GM18861 (cell line): ENCODE measurements at regions not wholly inside any gene's neighbourhood (a gene's known extent, or its start where the extent isn't known, plus 50 kb on each side); places are given as distances from the start of the nearest gene placed in this dataset.
"Not testable (repeated sequence)": the region's sequence is repeated elsewhere in the genome, so short reads cannot be mapped to it uniquely, and the experiment has no call there.

ENCODE experiments used
- ATAC-seq: cut with Tn5 transposase; IDR thresholded peaks from one replicate; pipeline ENCODE4 v1.9.1; 2021; ENCODE audit not compliant: unreplicated experiment

DNA sequence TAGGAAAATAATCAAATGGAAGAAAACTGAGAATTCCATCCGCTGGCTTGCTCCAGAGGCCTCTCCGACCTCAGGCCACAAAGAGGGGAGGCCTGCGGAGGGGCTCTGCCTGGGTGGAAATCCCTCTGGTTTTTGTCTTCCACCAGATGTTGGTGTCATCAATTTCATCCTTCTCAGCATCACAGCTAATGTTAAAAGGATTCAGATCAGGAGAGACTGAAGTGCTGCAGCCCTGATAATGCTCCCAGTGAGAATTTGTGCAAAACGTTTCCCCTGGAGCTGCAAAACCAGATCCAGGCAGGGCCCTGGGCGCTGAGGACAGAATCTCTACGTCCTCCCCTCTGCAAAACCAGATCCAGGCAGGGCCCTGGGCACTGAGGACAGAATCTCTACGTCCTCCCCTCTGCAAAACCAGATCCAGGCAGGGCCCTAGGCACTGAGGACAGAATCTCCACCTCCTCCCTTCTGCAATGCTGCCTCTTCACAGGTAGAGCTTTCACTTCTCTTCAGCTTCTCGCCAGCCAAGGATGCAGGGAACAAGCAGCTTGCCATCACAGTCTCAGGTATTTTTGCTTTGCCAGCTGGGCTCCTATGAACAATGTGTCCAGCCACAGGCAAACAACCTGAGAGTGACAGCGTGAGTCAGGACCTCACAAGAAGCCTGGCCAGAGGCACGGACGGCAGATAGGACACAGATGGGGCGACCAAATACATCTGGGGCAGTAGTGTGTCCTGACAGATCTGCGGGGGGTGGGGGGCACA is 81.2 kb downstream of the TMEM18 start:
- no peak for ATAC-seq

DNA sequence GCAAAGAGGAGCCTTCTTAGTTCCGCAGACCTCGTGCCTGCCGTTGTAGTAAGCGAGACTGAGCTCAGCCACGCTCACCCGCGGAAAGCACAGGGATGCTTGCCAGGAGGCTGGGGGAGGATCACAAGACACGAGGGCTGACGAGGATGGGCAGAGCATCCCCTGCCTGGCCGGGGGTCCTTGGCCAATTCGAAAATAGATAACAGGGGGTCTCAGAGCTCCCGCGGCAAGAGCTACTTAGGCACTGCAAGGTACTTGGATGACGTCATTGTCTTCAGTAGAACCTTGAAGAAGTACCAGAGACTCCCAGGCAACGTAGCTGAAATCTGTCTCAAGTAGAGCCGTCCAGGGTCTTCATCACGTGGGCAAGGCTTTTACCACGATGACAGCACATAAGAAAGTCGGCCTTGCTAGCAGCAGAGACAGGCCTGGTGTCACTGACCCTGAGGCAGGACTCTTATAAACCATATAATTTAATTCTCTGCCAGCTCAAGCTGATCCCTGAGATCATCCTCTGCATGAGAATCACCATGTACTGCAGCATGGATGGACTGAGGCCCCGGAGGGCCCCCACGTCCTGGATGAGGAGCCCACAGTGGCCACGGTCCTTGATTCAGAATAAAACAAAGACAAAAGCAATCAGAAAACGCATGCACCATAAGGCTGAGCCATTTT is 81.9 kb downstream of the TMEM18 start:
- no peak for ATAC-seq

DNA sequence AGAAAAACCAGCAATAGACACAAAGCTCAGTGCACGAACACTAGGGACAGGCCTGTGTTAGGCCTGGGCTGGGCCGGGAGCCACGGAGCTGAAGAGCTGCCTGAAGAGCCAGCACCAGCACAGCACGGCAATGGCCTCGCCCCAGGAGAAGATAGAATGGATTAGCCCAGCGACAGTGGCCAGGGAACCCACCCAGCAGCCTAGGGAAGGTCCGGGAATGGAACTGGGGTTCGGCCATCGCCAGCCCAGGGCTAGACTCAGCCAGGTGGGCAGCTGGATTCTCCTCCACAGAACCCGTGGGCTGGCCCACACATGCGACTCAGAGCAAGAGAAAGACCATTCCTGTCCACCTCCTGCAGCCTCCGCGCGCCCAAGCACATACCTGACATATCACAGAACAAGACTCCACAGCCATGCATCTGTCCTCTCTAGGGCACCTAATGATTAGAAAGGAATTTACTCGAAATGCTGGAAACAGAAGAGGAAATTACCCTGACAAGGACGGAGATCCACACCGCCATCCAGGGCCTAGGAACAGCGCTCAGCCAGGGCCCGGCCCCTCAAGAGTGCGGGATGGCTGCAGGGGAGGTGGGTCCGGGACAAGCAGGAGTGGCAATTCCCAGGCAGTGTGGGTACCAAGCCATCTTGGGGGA is 82.8 kb downstream of the TMEM18 start:
- ATAC-seq, result no peak

DNA sequence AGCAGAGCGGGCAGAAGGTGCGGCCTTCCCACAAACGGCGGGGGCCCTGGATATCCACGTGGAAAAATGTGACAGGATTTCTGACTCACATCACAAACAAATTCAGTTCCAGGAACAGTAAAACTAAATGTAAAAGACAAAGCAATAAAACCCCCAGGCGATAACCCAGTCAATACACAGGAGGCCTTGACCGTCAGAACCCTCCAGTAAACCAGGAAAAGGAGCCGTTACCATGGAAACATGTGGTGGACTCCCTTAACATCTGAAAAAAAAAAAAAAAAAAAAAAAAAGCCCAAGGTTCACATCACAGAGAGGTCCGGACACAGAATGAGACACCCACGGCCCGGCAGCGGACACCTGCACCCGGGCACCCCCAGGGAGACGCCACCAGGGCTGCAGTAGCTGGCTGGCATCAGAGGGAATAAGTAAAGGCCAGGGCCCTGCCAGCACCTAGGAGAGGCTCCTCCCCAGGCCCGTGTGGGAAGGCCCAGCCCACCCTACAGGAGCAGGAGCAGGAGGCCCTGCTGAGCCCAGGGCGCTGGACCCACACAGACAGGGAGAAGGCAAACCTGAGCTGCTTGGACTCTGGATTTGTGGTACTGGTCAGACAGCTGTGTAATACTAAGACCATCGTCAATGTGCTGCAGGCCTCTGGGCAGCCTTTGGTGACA is 83.7 kb downstream of the TMEM18 start:
- ATAC-seq, result no peak

DNA sequence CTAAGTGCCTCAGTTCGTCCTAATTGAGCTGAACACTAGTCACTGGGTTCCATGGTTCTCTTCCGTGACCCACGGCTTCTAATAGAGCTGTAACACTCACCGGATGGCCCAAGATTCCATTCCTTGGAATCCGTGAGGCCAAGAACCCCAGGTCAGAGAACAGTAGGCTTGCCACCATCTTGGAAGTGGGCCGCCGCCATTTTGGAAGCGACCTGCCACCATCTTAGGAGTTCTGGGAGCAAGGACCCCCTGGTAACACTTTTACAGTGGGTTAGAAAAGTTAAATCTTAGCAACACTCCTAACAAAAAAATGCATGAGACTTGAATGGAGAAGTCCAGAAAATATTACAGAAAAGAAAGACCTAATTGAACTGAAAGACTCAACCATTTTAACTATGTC is 84.5 kb downstream of the TMEM18 start:
- ATAC-seq, result no peak

DNA sequence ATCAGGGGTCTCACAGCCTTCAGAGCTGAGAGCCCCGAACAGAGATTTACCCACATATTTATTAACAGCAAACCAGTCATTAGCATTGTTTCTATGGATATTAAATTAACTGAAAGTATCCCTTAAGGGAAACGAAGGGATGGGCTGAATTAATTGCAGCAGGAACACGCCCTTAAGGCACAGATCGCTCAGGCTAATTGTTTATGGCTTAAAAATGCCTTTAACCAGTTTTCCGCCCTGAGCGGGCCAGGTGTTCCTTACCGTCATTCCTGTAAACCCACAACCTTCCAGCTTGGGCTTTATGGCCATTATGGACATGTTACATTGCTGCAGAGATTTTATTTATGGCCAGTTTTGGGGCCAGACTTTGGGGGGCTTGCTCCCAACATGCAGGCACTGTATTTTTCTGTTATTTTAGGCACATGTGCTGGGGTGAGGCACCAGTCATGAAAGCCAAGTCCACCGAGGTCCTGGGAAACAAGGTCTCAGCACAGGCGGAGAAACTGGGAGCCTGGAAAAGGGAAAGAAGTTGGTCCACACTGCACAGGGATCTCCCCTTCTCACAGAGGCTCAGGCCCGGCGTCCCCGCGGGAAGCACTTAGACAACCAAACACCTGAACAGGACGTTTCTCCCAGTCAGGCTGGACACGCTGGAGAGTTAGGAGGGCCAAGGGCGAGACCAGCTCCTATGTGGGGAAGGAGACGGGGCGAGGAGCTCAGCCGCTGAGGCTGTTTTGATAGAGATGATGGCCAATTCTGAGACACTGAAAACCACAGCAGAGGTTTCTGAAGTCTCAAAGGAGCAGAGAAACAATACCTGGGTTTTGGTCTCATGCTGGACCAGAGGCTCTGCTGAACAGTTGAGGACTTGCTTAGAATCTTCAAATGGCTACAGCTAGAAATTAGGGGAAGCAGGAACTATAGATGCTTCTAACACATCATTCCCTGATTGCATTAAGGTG is 86.7 kb downstream of the TMEM18 start:
- ATAC-seq, result no peak

DNA sequence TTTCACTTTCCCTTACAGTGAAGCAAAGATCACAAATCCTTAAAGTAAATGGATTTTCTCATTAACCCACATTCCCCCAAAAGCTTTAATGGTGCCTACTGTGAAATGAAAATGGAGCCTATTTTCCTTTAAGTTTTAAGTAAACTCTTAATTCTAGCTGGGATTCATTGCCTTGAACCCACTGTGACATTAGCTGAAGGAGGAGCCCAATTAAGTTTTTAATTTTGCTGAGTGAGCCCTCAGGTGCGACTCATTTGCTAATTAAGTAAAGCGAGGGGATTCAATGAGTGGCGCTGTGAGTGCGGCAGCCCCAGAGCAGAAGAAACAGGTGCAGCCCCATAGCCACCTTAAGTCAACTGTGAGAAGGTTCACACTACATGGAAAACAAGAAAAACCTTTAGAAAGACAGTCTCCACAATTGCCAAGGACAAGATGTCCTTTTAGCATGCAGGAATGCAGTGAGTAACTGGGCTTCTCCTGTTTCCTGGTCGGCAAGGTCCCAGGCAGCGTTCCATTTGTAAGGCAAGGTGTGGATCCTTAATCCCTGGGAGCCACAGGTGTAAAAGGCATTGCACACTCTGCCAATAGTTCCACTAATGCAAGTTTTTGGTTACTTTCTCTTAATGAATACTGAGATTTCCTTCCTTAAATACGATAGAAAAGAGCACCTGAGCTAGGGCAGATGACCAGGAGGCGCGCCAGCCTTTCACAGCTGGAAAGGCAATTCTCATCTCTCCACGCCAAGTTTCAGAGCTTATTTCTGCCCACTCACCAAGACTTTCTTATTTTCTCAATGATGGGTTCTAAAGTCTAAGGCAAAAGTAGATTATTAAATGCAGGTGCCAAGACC is 87.7 kb downstream of the TMEM18 start:
- no peak for ATAC-seq

DNA sequence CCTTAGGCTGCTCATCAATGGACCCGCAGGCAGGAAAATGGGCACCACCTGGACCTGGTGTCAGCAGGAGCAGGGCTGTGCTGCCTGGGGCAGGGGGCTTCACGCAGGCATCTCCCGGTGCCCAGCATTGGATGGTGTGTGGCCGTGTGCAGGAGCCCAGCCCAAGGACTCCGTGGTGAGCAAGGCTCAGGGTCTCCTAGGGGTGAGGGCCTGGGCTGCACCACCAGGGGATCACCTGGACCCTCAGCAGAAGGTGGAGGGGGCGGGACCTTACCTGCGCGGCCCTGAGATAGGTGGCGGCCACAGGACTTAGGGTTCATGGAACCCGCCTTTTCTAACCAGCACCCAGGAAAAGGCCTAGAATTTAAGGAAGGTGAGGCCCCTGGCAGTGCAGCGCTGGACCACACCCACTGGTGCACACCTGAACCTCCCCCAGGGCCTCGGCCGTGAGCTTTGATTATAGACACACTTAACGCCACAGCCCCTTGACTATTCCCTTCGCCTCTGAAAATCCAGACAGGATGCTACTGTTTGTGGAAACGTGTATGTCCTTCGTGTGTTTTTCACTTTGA is 89.0 kb downstream of the TMEM18 start:
- no peak for ATAC-seq

DNA sequence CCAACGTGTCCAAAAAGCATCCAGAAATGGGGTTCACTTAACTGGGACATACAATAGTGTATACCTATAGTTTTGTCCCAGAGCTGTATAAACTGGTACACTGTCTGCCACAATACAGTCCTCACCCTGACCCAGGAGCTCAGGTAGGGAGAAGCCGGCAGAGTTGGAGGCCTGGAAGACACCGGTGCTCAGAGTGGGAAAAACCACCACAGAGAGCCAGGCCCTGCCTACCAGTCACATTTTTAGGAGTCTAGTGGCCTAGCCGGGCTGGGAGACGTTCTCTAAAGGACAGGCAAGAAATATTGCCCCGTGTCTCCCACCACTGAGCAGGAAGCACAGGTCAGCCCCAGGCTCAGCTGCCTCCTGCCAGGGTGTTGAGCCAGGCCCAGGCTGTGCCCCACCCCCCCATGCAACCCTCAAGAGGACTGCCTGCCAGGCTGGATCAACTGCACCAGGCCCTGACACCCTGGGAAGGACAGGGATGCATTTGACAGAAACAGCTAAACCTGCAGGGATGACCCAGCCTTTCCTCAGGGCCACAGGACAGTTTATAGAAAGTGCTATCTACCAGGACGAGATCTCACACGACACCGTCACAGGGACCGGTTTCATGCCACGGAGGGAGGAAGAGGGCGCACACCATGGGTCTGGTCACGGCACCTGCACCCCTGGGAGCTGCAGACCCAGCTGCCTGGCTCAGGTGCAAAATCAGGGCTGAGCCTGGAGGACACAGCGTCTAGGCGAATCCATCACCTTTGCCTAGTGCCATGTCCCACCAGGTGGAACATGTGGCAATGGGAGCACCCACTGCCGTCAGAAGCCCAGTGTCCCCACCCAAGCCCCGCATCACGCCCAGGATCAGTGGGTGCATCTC is 89.9 kb downstream of the TMEM18 start:
- no peak for ATAC-seq

DNA sequence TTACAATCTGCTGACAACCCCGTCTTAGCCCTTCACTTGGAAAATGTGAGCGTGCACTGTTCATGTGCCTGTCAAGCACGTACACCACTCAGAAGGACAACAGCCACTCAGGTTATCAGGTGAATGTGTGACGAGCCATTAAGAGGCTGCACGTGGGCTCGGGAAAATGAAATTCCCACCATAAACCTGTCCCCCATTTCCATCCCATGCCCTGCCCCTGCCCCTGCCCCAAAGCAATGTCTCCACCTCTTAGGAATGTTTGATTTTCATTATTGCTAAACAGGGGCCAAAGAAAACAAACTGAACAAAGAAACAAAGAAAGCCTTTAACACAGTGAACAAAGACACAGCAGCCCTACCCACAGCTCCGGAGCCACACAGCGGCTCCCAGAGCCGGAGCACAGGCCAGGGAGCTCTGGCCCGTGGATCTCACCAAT is 90.5 kb downstream of the TMEM18 start:
- ATAC-seq, result no peak

DNA sequence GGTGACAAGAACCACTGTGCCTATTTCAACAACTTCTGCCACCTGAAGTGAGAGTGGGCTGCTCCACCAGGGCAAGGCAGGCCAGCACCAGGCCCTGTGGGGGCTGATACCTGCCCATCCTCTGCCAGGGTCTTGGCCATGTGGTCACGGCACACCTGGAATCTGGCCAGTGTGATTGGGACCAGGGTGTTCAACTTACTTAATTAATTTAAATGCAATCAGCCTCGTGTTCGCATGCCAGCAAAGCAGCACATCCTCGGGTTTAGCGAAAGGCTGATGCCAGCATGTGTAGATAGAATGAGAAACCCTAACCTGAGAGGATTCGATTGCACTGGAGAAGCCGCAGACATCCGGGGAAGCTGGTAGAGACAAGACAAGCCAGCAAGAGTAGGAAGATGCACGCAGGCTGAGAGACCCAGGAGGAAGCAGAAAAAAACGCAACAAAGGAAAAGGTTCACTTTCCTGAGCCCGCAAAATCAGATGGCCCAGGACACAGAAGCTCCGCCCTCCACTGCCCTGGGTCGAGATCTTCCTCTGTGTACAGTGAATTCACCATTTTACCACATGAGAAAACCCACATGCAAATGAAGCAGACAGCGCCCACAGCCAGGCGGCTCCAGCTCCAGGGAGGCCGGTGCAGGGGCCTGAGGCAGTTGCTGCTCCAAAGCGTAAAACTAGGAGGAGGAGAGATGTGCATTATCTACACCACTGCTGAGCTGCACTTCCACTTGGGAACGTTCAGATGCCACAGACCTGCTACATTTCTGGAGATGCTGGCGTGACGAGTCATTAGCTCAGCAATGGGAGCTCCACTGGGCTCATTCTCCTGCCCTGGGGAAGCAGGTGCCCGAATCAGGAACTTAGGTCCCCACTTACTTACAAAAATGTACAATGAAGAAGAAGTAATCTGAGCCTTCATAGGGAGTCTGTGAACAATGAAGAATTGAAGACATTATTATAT is 92.1 kb downstream of the TMEM18 start:
- peak; percentile 99 for ATAC-seq

DNA sequence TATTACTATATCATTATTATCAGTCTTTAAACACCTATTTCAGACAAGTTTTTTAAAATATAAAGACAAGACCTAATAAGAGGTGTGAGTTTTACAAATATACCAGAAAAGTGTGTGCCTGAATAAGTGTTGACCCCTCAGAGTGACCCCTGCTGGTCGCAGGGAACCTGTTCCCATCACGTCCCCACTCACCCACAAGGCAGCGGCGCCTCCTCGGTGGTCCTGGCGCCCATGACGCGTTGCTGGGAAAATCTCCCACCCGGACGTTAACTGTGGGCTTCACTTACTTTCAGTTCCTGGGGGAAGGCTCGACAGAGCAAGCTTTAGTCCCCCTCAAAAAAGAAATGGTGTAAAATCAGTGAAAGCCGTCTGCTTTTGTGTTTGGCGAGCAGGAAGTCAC is 93.5 kb downstream of the TMEM18 start:
- ATAC-seq, result no peak

DNA sequence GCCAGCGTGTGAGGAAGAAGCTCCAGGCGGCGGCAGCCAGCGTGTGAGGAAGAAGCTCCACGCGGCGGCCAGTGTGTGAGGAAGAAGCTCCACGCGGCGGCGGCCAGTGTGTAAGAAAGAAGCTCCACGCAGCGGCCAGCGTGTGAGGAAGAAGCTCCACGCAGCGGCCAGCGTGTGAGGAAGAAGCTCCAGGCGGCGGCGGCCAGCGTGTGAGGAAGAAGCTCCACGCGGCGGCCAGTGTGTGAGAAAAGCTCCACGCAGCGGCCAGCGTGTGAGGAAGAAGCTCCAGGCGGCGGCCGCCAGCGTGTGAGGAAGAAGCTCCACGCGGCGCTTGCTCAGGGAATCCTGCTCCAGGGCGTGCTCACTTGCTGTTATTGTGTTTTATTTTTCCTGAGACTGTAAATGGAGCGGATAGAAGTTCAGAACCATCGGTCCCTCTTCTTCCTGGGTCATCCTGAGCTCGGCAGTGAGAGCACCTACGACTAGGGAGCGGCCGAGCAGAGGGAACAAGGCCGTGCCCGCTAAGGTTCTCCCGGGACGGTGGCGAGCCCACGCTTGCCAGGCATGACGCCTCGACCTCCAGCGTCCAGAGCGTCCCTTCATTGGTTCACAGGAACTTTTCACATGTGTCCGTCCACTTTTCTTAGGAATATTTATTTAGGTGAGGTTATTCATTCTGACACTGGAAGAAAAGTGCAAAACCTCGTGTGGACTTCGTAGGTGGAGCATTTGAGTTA is 94.2 kb downstream of the TMEM18 start:
- ATAC-seq, result no peak

DNA sequence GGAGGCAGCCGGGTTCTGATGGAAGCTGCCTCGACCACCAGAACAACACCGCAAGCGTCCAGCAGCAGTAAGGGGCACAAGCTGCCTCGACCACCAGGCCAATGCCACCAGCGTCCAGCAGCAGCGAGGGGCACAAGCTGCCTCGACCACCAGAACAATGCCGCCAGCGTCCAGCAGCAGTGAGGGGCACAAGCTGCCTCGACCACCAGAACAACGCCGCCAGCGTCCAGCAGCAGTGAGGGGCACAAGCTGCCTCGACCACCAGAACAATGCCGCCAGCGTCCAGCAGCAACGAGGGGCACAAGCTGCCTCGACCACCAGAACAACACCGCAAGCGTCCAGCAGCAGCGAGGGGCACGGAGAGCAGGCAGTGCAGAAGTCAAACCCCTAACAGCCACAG is 94.9 kb downstream of the TMEM18 start:
- not testable (repeated sequence) for ATAC-seq

DNA sequence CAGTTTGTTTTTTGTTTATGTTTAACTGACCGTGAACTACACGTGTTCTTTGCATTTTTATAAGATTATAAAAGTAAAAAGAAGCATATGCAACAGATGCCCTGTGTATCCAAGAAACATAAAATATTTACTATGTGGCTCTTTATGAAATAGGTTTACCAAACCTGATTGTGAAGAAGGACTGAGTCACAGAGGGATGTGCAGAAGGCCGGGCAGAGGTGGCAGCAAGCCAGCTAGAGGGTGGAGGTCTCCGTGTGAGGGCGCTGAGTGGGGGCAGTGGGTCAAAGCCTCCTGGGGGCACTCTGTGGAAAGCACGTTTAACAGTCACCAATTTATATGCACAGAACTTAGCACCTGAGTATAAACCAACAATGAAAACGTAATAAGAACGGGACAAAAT is 97.2 kb downstream of the TMEM18 start:
- ATAC-seq, result no peak

DNA sequence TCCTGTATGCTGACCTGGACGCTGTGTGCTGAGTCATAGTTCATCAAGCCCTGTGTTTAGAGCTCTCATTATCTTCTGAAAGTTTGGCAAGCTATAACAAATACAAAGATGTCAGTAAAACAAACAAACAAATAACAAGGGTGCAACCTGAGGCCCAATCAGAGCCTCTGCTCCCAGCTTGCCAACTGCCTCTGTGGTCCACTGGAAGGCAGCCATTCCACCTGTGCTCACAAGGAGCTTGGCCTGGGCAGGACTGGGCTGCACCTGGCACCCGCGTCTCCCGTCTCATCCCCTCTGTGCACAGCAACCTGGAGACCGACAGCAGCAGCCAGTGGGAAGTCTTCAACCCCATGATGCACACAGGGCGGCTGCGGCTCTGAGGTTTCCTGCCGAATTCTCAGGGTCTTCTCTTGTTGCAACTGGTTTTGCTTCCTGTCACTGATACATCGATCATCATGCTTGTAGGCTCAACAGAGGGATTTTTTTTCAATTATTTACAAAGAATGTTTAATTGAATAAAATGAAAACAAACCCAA is 97.8 kb downstream of the TMEM18 start:
- ATAC-seq, result no peak
